Omental fat pad (tissue), 3 donors: ENCODE measurements at regions not wholly inside any gene's neighbourhood (a gene's known extent, or its start where the extent isn't known, plus 50 kb on each side); places are given as distances from the start of the nearest gene placed in this dataset.

Experiments
- ATAC-seq: fragments of 150-250 bp; one replicate; pipeline ENCODE4 v1.9.1; 2016; ENCODE audit warnings: mild to moderate bottlenecking, moderate library complexity; ENCODE audit not compliant: low FRiP score
- DNase-seq: peaks from one replicate; pipeline ENCODE4 v3.0.0-alpha.2; 2019; ENCODE audit warnings: low spot score
- TF ChIP-seq, protein P1 (sequence below), 3 donors: fragments of 450-650 bp; IDR thresholded peaks; one replicate each; pipeline ENCODE4 v1.5.1; 2016 to 2017; ENCODE audit warnings: antibody characterized with exemption in 3 of 3, mild to moderate bottlenecking in 3 of 3, moderate library complexity in 2 of 3

DNA sequence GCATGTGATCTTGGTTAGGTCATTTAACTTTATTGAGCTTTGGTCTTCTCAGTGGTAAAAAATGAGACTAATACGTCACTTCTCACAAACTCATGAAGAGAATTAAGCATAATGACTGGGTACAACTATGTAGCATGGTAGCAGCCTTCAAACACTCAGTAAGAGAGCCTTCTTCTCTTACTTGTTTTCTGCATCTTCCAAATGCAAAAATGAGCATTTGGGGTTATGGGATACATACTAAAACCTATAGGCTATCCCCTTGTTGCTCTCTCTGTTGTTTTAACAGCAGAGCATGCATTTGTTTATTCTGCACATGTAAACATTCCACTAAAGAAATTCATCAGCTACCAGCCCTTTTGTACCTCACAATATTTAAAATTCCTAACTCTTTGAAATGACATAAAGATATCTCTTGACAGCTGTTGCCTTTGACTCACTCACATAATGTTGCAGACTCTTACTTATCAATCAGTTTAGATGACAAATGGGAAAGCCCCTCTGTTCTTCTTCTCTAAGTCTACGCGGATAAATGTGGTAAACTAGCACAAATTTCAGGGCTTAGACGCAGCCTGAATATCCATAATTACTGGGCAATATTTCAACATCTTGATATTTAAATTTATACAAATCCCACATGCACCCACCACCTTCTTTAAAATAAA, 327.3 kb upstream of the SATB1 start:
- ATAC-seq (no peak), DNase-seq (no peak)
- TF ChIP-seq, protein P1, sequence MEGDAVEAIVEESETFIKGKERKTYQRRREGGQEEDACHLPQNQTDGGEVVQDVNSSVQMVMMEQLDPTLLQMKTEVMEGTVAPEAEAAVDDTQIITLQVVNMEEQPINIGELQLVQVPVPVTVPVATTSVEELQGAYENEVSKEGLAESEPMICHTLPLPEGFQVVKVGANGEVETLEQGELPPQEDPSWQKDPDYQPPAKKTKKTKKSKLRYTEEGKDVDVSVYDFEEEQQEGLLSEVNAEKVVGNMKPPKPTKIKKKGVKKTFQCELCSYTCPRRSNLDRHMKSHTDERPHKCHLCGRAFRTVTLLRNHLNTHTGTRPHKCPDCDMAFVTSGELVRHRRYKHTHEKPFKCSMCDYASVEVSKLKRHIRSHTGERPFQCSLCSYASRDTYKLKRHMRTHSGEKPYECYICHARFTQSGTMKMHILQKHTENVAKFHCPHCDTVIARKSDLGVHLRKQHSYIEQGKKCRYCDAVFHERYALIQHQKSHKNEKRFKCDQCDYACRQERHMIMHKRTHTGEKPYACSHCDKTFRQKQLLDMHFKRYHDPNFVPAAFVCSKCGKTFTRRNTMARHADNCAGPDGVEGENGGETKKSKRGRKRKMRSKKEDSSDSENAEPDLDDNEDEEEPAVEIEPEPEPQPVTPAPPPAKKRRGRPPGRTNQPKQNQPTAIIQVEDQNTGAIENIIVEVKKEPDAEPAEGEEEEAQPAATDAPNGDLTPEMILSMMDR (IDR thresholded peaks at IDR 0.05), result no peak

DNA sequence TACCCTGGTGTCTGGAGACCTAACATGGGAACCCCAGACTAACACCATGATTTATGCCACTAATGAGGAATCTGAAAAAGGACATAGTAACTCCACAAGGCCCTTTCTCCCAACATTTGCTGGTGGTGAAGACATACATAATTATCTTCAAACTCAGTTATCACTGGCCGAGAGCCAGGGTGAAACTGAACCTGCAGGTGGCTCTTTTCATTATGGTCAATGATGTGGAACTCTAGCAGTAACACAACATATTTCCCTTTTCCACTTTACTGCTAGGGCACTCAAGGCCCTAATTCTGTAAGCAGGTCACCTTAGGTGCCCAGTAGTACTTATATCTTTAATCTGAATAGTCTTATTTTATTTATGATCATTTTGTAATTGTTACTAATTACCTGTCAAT, 326.4 kb upstream of the SATB1 start:
- ATAC-seq, result no peak
- TF ChIP-seq, protein P1 (IDR thresholded peaks at IDR 0.05), result no peak
- DNase-seq, result no peak

DNA sequence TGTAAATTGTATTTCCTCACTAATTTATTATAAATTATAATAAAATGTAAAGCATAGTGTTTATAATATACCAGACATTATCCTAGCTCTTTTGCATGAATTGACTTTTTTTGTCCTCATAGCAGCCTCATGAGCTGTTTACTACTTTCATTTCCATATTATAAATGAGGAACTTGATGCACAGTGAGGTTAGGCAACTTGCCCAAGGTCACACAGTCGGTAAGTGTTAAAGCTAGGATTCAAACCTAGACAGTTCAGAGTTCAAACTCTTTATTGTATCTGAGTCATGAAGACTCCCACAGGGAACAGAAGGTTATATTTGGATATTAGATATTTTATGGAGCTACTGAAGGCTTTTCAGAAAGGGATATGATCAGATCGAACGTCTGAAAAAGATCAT, 322.2 kb upstream of the SATB1 start:
- no peak for ATAC-seq
- no peak for DNase-seq
- TF ChIP-seq, protein P1 (IDR thresholded peaks at IDR 0.05), result no peak

DNA sequence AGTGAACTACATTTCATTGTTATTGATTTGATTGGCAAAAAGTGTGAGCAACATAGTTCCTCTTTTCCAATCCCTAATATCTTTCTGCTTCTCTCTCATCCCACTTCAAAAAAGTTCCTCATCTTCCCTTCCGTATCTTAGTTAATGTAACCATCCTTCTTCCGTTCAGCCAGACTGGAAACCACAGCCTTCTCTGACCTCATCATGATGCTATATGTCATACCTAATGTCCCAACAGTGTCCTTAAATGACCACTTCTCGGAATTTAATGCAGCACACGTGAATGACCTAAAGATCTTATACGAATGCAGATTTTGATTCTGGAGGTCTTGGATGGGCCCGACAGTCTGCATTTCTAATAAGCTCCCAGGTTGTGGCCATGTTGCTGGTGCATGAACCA, 320.3 kb upstream of the SATB1 start:
- TF ChIP-seq, protein P1 (IDR thresholded peaks at IDR 0.05), result no peak
- DNase-seq (no peak), ATAC-seq (no peak)

DNA sequence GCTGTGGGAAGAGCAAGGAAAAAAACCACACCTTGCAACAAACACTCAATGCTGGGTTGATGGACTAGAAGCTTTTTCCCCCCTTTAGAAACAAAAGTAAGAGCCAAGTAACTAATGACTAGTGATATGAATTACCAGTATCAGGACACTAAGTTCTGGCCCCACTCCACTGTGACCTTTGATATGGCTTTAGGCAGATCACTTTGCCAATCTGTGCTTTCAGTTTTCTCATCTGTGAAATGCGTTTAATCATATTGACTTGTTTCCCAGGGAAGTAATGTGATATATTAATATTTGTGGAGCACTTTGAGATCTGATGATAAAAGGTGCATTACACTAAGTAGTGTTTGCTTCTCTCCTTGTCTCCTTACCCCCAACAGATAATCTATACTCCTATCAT, 319.3 kb upstream of the SATB1 start:
- no peak for ATAC-seq
- TF ChIP-seq, protein P1 (IDR thresholded peaks at IDR 0.05), result no peak

DNA sequence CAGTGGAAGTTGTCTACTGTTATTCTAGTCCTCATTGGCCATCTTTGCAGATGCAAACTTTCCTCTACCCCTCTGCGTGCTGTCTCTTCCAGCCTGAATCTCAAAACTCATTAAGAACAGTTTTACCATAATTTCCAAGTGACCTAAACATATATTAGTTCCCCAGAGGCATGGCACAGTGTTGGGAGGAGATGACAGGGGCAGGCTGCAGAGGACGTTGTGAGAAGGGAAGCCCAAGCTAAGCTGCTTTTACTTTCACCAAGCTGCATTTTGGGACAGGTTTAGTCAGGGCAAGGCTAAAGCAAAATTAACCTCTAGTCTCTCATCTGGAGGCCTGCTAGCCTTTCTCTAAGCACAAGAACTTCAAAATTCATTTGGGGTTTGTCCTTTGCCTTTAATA, 318.6 kb upstream of the SATB1 start:
- no peak for DNase-seq
- TF ChIP-seq, protein P1 (IDR thresholded peaks at IDR 0.05), result no peak
- ATAC-seq, result no peak

More for the DNA sequence above, 319.3 kb upstream of the SATB1 start:
- DNase-seq, result no peak
